NOMO-1 (cell line): ENCODE measurements at regions not wholly inside any gene's neighbourhood (a gene's known extent, or its start where the extent isn't known, plus 50 kb on each side); places are given as distances from the start of the nearest gene placed in this dataset.
A peak's percentile ranks its signal among the peaks of the same experiment; 100 is the strongest.
"Not testable (repeated sequence)": the region's sequence is repeated elsewhere in the genome, so short reads cannot be mapped to it uniquely, and the experiment has no call there.

ENCODE experiments used
- DNase-seq, 2 experiments: peaks; one replicate each; lab custom pipeline; 2025; ENCODE audit not compliant: unreplicated experiment in 2 of 2; lab: John Stamatoyannopoulos, UW

DNA sequence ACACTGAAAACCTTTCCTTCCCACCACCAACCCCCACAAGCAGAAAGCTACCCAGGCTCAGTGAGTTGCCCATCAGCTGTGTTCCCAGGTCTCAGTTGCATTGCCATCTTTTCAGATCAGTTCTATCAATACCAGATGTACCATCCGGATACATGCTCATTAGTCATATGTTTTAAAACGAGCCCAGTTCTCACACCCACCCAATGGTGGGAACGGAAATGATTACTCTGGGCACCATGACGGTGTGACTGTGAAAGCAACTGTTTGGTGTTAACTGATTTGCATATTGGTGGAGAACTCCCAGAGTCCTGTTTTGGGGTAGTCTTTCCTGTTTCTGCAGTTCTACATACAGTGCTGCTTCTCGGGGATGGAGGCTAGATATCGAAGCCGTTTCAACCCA, 212.3 kb downstream of the TRIM36 start:
- no peak for DNase-seq

DNA sequence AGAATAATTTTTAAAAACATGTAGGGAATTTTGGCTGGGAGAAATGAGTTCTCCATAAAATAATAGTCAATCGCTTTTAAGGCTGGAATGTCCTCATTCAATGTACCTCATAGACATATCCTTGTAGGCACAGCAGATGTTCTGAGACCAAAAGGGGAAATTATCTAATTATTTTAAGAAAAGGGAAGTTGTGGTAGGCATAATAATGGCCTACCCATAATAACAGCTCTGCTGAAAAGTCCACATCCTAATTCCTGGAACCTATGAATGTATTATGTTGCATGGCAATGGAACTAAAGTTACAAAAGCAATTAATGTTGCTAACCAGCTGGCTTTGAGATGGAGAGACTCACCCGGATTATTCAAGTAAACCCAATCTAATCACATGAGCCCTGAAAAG, 216.1 kb downstream of the TRIM36 start:
- peak; percentile 28 to 39 for DNase-seq

DNA sequence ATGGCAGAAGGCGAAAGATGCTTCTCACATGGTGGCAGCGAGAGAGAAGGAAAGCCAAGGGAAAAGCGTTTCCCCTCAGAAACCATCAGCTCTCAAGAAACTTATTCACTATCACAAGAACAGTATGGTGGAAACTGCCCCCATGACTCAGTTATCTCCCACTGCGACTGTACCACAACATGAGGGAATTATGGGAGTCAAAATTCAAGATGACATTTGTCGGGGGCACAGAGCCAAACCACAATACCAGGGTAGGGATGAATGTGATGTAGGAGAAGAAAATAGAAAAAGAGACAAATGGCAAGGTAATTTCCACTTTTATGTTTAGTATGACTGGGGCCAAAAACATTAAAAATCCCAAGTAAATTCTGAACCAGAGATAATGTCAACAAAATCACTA, 216.8 kb downstream of the TRIM36 start:
- no peak for DNase-seq

DNA sequence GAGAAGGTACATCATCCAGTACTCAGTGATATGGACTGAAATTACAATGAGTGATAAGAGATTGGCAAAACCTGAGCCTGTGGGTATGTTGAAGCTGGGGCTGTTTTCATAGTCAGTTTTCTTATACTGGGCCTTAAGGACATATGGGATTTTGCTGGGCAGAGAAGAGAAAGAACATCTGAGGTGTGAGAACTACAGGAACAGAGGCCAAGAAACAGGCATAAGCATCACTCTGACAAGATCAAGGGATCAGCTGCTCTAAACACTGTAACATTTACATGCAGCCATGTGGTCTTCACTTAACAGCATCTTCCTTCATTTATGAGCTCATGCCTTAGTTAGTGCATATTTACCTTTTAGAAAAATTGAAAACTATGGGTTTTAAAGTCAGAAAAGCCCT, 220.0 kb downstream of the TRIM36 start:
- no peak for DNase-seq

DNA sequence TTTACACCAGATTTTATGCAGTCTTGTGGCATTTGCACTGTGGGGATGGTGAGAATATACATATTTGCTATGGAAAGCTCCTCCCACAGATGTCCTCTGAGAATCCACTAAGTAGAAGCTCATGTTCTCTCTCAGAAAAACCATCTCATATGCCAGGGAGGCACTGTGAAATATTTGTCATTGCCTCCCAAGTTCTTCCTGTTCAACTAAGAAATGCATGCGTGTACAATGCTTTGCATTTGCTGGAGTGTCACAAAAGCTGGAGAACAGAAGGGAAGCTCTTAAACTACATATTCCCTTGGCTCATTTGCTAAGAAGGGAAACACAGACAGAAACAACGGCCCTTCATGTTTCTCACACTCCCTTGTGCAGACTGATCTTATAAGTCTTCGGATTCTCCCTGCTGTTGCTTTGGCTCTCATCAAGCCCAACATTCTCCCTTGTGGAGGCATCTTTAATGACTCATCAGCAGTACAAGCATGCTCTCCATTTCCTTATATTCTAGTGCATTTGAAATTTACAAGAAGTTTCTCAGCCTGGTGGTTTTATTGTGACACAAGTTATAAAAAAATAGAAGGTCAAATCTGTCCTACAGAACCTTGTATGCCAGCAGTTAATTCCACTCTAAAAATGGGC, 220.6 kb downstream of the TRIM36 start:
- no peak for DNase-seq

DNA sequence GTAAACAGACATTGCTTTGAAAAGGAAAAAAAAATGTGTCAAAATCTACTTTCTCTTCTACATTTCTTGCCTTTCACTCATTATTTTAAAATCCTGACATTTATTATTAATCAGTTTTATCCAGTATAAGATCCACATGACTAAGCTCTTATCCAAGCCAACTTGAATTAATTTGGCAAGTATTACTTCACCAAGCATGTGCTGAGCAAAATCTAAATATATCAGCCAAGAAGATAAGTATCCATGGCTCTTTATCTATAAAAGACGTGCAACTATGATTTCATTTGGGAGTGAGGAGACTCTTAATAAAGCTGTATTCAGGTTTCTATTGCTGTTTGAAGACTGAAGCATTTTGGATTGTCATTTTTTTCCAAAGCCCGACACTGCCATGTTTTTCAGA, 221.3 kb downstream of the TRIM36 start:
- no peak for DNase-seq

DNA sequence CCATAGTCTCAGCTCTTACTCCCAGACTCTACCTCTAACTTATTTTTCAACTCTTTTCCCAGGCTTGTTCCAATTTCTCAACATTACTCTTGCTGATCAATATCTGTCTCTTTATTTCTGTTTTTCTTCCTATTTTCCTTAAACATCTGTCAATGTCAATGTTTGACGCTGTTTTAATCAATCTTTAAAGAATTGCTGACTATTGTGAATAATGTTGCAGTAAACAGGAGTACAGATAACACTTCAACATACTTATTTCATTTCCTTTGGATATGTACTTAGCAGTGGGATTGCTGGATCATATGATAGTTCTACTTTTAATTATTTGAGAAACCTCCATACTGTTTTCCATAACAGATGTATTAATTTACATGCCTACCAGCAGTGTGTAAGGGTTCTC, 229.0 kb downstream of the TRIM36 start:
- no peak for DNase-seq

DNA sequence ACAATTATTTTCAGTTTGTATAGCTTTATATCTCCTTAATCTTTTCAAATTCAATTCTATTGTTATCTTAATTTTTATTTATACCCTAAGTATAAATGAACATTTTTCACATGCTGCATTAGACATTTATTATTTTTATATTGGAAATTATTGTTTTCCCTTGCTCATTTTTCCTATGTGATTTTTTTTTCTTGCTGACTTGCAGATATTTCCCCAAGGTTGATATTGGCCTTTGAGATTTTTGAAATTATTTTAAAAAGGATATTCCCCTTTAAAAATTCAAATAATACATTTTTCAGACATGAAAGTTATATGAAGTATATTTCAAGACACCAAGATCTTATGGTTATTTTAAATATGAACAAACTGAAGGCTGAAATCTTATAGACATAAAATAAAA, 234.2 kb downstream of the TRIM36 start:
- no peak for DNase-seq

DNA sequence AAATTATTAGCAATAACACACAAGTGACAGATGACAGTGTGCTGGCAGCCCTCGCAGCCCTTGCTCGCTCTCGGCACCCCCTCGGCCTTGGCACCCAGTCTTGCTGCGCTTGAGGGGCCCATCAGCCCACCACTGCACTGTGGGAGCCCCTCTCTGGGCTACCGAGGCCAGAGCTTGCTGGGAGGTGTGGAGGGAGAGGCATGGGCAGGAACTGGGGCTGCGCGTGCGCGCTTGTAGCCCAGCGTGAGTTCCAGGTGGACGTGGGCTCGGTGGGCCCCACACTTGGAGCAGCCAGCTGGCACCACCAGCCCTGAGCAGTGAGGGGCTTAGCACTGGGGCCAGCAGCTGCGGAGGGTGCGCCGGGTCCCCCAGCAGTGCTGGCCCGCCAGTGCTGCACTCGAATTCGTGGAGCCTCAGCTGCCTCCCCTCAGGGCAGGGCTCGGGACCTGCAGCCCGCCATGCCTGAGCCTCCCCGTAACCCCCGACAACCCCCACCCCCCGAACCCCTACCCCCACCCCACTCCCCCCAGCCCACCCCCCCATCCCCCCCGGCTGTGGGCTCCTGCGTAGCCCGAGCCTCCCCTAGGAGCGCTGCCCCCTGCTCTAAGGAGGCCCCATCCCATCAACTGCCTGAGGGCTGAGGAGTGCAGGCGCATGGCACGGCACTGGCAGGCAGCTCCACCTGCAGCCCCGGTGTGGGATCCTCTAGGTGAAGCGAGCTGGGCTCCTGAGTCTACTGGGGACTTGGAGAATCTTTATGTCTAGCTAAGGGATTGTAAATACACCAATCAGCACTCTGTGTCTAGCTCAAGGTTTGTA, 240.9 kb downstream of the TRIM36 start:
- DNase-seq = no peak

DNA sequence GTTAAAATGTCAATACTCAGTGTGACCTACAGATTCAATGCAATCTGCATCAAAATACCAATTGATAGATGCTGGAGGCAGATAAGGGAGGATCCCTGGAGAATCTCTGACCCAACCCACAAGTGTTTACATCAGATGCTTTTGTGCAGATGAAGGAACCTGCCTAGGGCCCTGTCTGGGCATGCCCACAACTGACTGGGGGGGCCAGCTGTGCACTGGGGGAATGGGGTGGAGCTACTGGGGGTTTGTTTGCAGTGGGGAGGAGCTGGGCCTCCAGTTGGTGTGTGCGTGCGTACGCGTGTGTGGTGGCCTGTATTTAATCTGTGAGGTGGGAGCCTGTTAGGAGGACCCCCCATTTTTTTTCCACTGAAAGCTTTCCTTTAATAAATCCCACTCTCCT, 244.9 kb downstream of the TRIM36 start:
- no peak for DNase-seq

DNA sequence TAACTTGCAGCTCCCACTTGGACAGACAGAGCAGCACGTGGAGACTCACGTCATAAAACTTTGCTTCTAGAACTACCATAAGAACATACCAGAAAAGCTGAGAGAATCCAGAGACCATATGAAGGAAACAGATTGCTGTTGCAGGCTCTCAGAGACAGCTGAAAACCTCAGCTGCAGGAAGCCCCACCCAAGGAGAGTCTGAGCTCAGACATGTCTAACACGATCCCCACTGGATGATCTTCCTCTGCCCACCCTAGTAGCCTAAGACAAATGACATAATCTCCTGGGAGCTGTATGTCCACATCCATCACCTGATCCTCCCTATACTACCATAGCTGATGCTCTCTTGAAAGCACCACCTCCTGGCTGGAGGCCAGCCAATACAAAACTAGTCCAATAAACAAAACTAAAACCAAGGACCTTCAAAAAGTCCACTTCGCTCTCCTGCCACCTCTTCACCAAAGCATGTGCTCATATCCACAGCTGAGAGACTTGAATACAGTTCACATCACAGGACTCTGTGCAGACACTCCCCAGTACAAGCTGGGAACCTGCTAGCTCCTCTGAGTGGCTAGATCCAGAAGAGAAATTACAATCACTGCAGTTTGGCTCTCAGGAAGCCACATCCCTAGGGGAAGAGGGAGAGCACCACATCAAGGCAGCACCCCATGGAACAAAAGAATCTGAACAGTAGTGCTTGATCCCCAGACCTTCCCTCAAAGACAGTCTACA, 257.4 kb downstream of the TRIM36 start:
- no peak for DNase-seq

DNA sequence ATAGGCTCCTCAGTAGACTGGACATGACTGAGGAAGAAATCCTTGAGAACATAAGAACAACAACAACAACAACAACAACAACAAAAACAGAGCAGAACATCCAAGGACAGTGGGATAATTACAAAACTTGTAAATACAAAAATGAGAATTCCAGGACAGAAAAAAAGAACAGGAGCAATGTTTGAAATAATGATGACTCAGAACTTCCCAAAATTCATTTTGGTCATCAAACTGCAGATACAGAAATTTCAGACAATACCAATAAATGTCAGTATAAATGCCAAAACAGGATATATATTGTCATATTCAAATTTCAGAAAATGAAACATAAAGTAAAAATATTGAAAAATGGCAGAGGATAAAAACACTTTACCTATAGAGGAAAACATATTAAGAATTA, 259.0 kb downstream of the TRIM36 start:
- DNase-seq = no peak

DNA sequence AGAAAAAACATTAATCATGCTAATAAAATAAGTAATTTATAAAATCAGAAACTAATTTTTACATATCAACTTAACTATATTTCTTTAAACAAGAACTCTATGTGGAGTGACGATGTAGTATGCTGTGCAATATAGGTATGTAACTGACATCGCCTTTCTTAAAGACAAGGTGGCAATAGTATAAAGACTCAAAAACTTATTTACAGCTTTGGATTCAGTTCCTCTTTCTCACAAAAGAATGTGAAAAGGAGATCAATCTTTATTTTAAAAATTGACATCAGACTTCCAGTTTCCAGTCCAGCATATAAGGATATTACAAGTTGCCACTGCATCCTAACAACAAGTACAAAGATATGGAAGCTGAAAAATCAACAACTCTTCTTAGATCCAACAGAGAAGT, 260.3 kb downstream of the TRIM36 start:
- no peak for DNase-seq

DNA sequence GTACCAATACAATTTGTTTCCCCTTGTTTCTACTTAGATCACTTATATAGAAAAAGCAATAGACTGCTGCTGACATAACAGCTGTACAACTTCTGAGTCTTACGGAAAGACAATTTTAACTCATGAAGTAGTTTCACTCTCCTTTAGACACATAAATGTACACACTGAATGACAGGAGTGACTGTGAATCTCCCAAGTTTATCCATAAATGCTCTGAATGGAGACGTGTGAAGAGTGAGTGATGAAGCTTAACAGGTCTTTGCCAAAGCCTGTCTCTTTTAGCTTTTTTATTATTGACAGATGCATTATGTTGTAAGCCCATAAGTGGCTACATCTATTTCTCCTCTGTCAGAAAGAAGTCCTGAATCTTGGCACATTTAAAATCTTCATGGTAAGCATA, 265.9 kb downstream of the TRIM36 start:
- DNase-seq = no peak

DNA sequence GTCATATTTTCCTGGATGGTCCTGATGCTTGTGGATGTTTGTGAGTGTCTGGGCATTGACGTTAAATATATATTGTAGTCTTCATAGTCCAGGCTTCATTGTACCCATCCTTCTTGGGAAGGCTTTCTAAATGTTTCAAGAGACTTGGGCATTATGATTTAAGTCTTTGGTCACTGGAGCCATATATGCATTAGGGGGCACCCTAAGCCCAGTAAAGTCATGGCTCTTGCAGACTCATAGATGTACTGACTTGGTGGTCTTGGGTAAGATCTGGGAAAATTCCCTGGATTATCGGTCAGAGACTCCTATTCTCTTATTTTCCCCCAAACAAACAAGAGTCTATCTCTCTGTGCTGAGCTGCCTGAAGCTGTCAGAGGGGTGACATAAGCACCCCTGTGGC, 271.1 kb downstream of the TRIM36 start:
- DNase-seq = no peak

DNA sequence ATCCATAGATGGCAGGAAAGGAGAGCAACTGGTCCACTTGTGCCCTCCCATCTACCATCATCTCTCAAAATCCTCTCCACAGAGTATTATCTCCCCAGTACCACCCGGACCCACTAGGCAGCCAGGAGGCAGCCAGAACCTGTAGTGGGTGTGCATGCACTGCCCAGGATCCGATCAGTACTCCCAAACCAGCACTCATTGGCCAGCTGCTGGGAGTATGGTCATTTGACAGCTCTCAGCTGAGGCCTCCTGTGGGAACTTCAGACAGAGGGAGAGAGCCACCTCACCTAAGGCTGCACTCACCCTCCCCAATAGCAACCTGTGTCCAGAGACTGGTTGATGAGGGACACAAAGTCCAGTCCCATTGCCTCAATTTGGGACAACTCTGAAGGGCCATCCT, 286.0 kb downstream of the TRIM36 start:
- no peak for DNase-seq

DNA sequence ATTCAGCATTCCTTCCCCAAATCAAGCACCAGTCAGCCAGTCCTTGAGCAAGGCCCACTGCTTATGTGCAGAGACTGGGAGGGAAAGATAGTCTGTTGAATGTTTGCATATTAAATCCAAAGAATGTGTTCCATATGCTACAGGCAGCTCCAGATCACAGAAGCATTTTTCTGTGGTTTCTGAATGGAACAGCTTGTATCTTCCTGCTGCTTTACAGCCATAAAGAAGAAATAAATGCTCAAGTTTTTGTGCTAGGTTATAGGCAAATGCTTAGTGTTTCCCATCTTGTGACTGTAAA, 310.3 kb downstream of the TRIM36 start:
- no peak for DNase-seq

DNA sequence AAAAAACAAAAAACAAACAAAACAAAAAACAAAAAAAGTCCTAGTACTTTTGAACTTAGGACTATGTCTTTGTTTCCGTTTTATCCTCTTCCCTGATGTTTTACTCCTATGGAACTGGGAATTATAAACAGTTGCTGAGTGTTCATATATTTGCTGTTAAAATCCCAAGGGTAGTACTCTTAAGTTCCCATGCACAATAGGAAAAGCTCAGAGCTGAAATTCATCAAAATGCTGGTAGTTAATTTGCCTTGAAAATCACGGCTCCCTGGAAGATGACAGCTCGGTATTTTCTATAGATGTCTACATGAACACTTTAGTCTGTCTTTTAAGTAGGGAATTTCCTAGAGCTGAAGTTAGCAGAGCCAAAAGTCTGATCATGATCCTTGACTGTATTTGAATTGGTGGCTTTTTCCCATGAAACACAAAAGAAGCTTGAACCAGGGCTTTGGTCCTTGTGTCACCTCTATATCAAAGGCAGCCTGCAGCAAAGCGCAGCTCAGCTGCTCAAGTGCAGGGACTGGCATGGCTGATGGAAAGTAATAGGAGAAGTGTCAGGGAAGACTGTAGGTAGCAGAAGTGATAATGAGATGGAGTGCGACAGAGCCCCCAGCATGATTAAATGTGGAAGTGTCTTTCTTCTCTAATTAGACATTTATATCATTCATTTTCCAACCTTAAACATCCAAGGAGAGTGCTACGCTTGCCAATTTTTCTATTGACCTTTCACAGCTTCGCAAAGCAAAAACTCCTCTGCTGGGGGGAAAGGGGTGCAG, 310.9 kb downstream of the TRIM36 start:
- no peak for DNase-seq

DNA sequence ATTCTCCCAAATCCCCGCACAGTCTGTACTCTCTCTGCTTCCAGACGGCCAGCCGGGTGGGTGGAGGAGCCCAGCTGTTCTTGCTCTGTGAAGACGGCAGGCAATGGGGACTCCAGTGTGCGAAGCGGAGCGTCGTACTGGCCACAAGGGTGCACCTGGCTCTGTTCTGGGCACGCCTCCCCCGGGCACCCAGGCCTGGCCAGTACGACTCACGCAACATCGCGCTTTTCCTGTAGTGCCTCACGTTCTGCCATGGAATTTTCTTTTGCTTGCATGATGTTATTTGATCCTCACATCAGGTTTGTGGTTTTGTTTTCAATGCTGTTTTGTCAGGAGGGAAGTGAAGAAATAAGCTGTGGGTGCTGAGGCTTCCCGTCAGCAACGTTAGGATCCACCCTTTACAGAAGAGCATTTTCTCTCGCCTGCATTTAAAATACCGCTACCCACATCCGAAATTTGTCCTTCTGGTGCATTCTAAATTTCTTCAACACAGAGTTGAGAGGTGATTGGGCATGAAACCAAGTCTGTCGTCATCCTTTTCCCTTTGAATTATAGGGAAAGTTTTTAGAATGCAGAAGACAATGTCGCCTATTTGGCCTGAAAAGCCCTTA, 311.7 kb downstream of the TRIM36 start:
- DNase-seq = peak; percentile 54 to 60

DNA sequence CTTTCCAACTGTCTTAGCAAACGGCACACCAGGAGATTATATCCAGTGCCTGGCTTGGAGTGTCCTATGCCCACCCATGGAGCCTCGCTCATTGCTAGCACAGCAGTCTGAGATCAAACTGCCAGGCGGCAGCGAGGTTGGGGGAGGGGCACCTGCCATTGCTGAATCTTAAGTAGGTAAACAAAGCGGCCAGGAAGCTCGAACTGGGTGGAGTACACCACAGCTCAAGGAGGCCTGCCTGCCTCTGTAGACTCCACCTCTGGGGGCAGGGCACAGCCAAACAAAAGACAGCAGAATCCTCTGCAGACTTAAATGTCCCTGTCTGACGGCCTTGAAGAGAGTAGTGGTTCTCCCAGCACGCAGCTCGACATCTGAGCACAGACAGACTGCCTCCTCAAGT, 325.0 kb downstream of the TRIM36 start:
- DNase-seq = not testable (repeated sequence)

DNA sequence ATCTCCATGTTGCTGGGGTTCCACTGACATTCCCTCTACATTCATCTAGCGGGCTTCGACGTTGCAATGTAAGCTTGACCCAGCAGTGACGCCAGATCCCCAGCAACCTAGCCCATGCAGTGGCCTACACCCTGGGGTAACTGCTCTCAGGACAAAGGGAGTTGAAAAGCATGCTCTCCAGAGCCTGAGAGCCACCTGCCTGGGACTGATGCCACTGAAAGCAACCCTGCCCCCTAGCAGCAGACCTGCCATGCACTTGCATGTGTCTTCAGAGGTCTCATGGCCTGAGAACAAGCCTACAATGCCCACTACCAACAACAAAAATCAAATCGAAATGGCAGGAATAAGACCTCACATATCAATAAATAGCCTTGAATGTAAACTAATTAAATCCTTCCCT, 330.3 kb downstream of the TRIM36 start:
- DNase-seq = no peak
